Keratinocyte (primary cell): ENCODE measurements at regions not wholly inside any gene's neighbourhood (a gene's known extent, or its start where the extent isn't known, plus 50 kb on each side); places are given as distances from the start of the nearest gene placed in this dataset.

Experiments used
- DNase-seq: peaks from one replicate; pipeline ENCODE4 v3.0.0-alpha.2; 2011; ENCODE audit warnings: low read depth, missing footprints, low spot score
- FAIRE-seq: peaks from 2 replicates; lab custom pipeline; 2011; peaks lifted over from hg19 to GRCh38; lab: Jason Lieb, UNC
- H2AFZ ChIP-seq: 2 replicates; pipeline ENCODE4 v1.6.0; 2012; ENCODE audit warnings: low read length, control low read depth, inconsistent platforms; ENCODE audit not compliant: control insufficient read depth
- H3K27ac ChIP-seq: 2 replicates; pipeline ENCODE4 v1.5.1; 2011; ENCODE audit warnings: low read length; ENCODE audit not compliant: control insufficient read depth, insufficient read depth
- H3K27me3 ChIP-seq: 3 replicates; pipeline ENCODE4 v1.6.0; 2011; ENCODE audit warnings: low read length; ENCODE audit not compliant: control insufficient read depth, insufficient read depth; ENCODE audit errors: extremely low read depth
- H3K36me3 ChIP-seq, 2 experiments: 2 replicates in 1 of 2; 3 replicates in 1 of 2; pipeline ENCODE4 v1.5.1; 2011; ENCODE audit warnings: low read length in 2 of 2, mild to moderate bottlenecking in 1 of 2; ENCODE audit not compliant: control insufficient read depth in 2 of 2, insufficient read depth in 2 of 2; ENCODE audit errors: extremely low read depth in 1 of 2
- H3K4me1 ChIP-seq: 3 replicates; pipeline ENCODE4 v1.5.1; 2011; ENCODE audit warnings: low read length; ENCODE audit not compliant: control insufficient read depth, insufficient read depth; ENCODE audit errors: extremely low read depth
- H3K4me2 ChIP-seq: 3 replicates; pipeline ENCODE4 v1.6.0; 2011; ENCODE audit warnings: low read depth, low read length; ENCODE audit not compliant: control insufficient read depth, insufficient read depth; ENCODE audit errors: extremely low read depth
- H3K4me3 ChIP-seq, 3 experiments: fragments of 200-600 bp in 1 of 3; sonication (generic) in 1 of 3; 2 replicates in 2 of 3; 3 replicates in 1 of 3; pipeline ENCODE4 v1.5.1; 2011 to 2016; ENCODE audit warnings: low read length in 3 of 3, mild to moderate bottlenecking in 3 of 3, control low read depth in 2 of 3, inconsistent platforms in 1 of 3, low read depth in 1 of 3, mixed read lengths in 1 of 3, mixed run types in 1 of 3, moderate library complexity in 1 of 3; ENCODE audit not compliant: control insufficient read depth in 2 of 3, insufficient read depth in 2 of 3; ENCODE audit errors: extremely low read depth in 1 of 3
- H3K79me2 ChIP-seq: 2 replicates; pipeline ENCODE4 v1.6.0; 2012; ENCODE audit warnings: low read length; ENCODE audit not compliant: control insufficient read depth, insufficient read depth
- H3K9ac ChIP-seq: 3 replicates; pipeline ENCODE4 v1.6.0; 2011; ENCODE audit warnings: low read length; ENCODE audit not compliant: control insufficient read depth, insufficient read depth; ENCODE audit errors: extremely low read depth
- H3K9me1 ChIP-seq: 3 replicates; pipeline ENCODE4 v1.6.0; 2011; ENCODE audit warnings: low read length; ENCODE audit not compliant: control insufficient read depth, insufficient read depth; ENCODE audit errors: extremely low read depth
- H3K9me3 ChIP-seq: 2 replicates; pipeline ENCODE4 v1.5.1; 2012; ENCODE audit warnings: low read depth, low read length; ENCODE audit not compliant: control insufficient read depth
- H4K20me1 ChIP-seq: 3 replicates; pipeline ENCODE4 v1.6.0; 2011; ENCODE audit warnings: low read length; ENCODE audit not compliant: control insufficient read depth, insufficient read depth; ENCODE audit errors: extremely low read depth
- EZH2 ChIP-seq: IDR thresholded peaks from one replicate; pipeline ENCODE4 v1.6.1; 2012; ENCODE audit warnings: inconsistent platforms, mild to moderate bottlenecking, low read length, moderate library complexity
- dilution Hi-C: fragments of 300-500 bp; cut with MboI; formaldehyde crosslinking; loops from one replicate; pipeline ENCODE4 v1.7.0; 2020; ENCODE audit warnings: low sequenced_read_pairs; ENCODE audit not compliant: extremely low pct_ligation_motif_present
- TF ChIP-seq, protein P1 (sequence below), 3 experiments: IDR thresholded peaks in 1 of 3; conservative IDR thresholded peaks in 1 of 3; optimal IDR thresholded peaks in 1 of 3; 2 replicates in 2 of 3; 3 replicates in 1 of 3; pipeline versions ENCODE3 to v1.5.1; 2011; ENCODE audit warnings: low read length in 3 of 3, mild to moderate bottlenecking in 3 of 3, moderate library complexity in 2 of 3, control low read depth in 1 of 3, inconsistent platforms in 1 of 3; ENCODE audit not compliant: insufficient read depth in 2 of 3; ENCODE audit errors: extremely low read depth in 1 of 3

GRCh38 chr9:75226403-75227139 is 138.3 kb downstream of the OSTF1 start:
- no peaks in the 10 kb centered on the region for H3K9me3 ChIP-seq
- dilution Hi-C loops = no loop called here

DNA sequence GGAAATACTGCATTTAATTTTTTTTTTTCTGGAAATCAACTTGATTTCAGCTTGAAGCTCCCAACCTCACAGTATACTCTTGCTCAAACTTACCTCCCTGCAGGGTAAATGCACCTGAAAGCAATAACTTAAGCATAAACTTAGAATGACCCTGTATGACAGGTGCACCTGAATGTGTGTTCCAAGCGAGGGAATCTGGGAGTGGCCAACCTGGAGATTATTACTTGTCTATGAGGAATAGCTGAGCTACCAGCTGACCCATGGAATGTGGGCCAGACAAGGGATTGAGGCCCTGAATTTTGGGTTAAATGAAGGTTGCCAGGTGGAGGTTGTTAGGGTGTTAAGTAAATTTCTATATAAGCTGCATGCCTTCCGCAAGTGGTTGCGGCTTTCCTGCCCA is 140.6 kb downstream of the OSTF1 start:
- Histone ChIP-seq H3K36me3 (no peaks in the 10 kb centered on the region), H3K9ac (no peak overlapping the region), H3K4me3 (no peak overlapping the region), H3K9me1 (no peaks in the 10 kb centered on the region), H3K27me3 (no peaks in the 10 kb centered on the region), H3K79me2 (no peaks in the 10 kb centered on the region), H3K4me2 (no peak overlapping the region), H3K27ac (no peak overlapping the region), H3K9me3 (no peaks in the 10 kb centered on the region), H3K4me1 (no peaks in the 10 kb centered on the region), H2AFZ (no peak overlapping the region), H4K20me1 (no peaks in the 10 kb centered on the region)
- FAIRE-seq = no peak
- TF ChIP-seq, protein P1, sequence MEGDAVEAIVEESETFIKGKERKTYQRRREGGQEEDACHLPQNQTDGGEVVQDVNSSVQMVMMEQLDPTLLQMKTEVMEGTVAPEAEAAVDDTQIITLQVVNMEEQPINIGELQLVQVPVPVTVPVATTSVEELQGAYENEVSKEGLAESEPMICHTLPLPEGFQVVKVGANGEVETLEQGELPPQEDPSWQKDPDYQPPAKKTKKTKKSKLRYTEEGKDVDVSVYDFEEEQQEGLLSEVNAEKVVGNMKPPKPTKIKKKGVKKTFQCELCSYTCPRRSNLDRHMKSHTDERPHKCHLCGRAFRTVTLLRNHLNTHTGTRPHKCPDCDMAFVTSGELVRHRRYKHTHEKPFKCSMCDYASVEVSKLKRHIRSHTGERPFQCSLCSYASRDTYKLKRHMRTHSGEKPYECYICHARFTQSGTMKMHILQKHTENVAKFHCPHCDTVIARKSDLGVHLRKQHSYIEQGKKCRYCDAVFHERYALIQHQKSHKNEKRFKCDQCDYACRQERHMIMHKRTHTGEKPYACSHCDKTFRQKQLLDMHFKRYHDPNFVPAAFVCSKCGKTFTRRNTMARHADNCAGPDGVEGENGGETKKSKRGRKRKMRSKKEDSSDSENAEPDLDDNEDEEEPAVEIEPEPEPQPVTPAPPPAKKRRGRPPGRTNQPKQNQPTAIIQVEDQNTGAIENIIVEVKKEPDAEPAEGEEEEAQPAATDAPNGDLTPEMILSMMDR (optimal IDR thresholded peaks at IDR 0.05 in 1 of 3, IDR thresholded peaks at IDR 0.05 in 1 of 3, conservative IDR thresholded peaks at IDR 0.05 in 1 of 3; ENCODE audit: extremely low read depth in 1 of 3, insufficient read depth in 2 of 3, low read length in 3 of 3) = no peak
- no peak for TF ChIP-seq EZH2
- no peak for DNase-seq
- dilution Hi-C loops = no loop called here

More at GRCh38 chr9:75226403-75227139, 138.3 kb downstream of the OSTF1 start:
- no peaks in the 10 kb centered on the region for H3K27me3 ChIP-seq
- TF ChIP-seq, protein P1 (optimal IDR thresholded peaks at IDR 0.05 in 1 of 3, IDR thresholded peaks at IDR 0.05 in 1 of 3, conservative IDR thresholded peaks at IDR 0.05 in 1 of 3; ENCODE audit: extremely low read depth in 1 of 3, insufficient read depth in 2 of 3, low read length in 3 of 3) = no peak
- no peak for TF ChIP-seq EZH2
- FAIRE-seq (no peak), DNase-seq (no peak)
- no peak overlapping the region for H3K4me2 ChIP-seq
- no peaks in the 10 kb centered on the region for H3K4me1 ChIP-seq
- H2AFZ ChIP-seq = no peak overlapping the region
- no peaks in the 10 kb centered on the region for H3K9me1 ChIP-seq
- H3K9ac ChIP-seq = no peak overlapping the region
- no peak overlapping the region for H3K27ac ChIP-seq
- H3K4me3 ChIP-seq = no peak overlapping the region
- no peaks in the 10 kb centered on the region for H3K79me2 ChIP-seq
- H4K20me1 ChIP-seq = no peaks in the 10 kb centered on the region
- H3K36me3 ChIP-seq = no peaks in the 10 kb centered on the region
